Endothelial cell of umbilical vein (primary cell): ENCODE measurements at regions not wholly inside any gene's neighbourhood (a gene's known extent, or its start where the extent isn't known, plus 50 kb on each side); places are given as distances from the start of the nearest gene placed in this dataset.

Experiments
- BruUV-seq: library from RNA; stranded (reverse); fragments of 400-500 nt; replicated peaks from 2 replicates; lab custom pipeline; 2021; lab: Mats Ljungman, UMichigan
- CTCF ChIA-PET: fragments of 300-600, 350-600 bp; sonication (Branson Sonifier 250); formaldehyde crosslinking; loops from one replicate; lab custom pipeline; 2021; ENCODE audit warnings: antibody characterized with exemption, inconsistent platforms; lab: Charles Lee
- POLR2A ChIA-PET: fragments of 300-600, 350-600 bp; sonication (Branson Sonifier 250); formaldehyde crosslinking; loops from one replicate; lab custom pipeline; 2021; ENCODE audit warnings: antibody characterized with exemption, inconsistent platforms; lab: Charles Lee
- DNase-seq: peaks from one replicate; pipeline ENCODE4 v3.0.0-alpha.2; 2011; ENCODE audit warnings: low read depth, low spot score
- FAIRE-seq: peaks from 2 replicates; lab custom pipeline; 2011; peaks lifted over from hg19 to GRCh38; lab: Jason Lieb, UNC
- H2AFZ ChIP-seq: 2 replicates; pipeline ENCODE4 v1.6.0; 2012; ENCODE audit warnings: low read depth, low read length, control low read depth, inconsistent platforms
- H3K27ac ChIP-seq: 2 replicates; pipeline ENCODE4 v1.5.1; 2011; ENCODE audit warnings: low read depth, mild to moderate bottlenecking, control low read depth, low read length, moderate library complexity; ENCODE audit not compliant: insufficient read depth
- H3K27me3 ChIP-seq, 2 experiments: 2 replicates each; pipeline versions ENCODE4 v1.6.0 to v1.6.1; 2011; ENCODE audit warnings: low read length in 2 of 2, mixed read lengths in 1 of 2; ENCODE audit not compliant: control insufficient read depth in 2 of 2, insufficient read depth in 2 of 2
- H3K36me3 ChIP-seq, 2 experiments: 2 replicates in 1 of 2; 3 replicates in 1 of 2; pipeline ENCODE4 v1.5.1; 2011; ENCODE audit warnings: low read length in 2 of 2, mild to moderate bottlenecking in 1 of 2, moderate library complexity in 1 of 2; ENCODE audit not compliant: control insufficient read depth in 2 of 2, insufficient read depth in 2 of 2; ENCODE audit errors: extremely low read depth in 1 of 2
- H3K4me1 ChIP-seq: 3 replicates; pipeline ENCODE4 v1.5.1; 2011; ENCODE audit warnings: mild to moderate bottlenecking, low read length; ENCODE audit not compliant: control insufficient read depth, insufficient read depth; ENCODE audit errors: extremely low read depth
- H3K4me2 ChIP-seq: 2 replicates; pipeline ENCODE4 v1.6.1; 2011; ENCODE audit warnings: low read length, control low read depth, mixed read lengths; ENCODE audit not compliant: insufficient read depth
- H3K4me3 ChIP-seq, 3 experiments: fragments of 200-600 bp in 1 of 3; sonication (generic), shearing (Covaris generic) in 1 of 3; replicated peaks in 1 of 3; 2 replicates each; pipeline ENCODE4 v1.5.1; 2011 to 2016; ENCODE audit warnings: control low read depth in 3 of 3, low read length in 3 of 3, mild to moderate bottlenecking in 2 of 3, inconsistent platforms in 1 of 3, low read depth in 1 of 3, moderate library complexity in 1 of 3; ENCODE audit not compliant: insufficient read depth in 1 of 3
- H3K79me2 ChIP-seq: 2 replicates; pipeline ENCODE4 v1.6.0; 2012; ENCODE audit warnings: low read length, inconsistent platforms; ENCODE audit not compliant: control insufficient read depth, insufficient read depth
- H3K9ac ChIP-seq: replicated peaks from 2 replicates; pipeline ENCODE3; 2011; ENCODE audit warnings: low read length, control low read depth; ENCODE audit not compliant: insufficient read depth; ENCODE audit errors: extremely low read depth
- H3K9me1 ChIP-seq: replicated peaks from 3 replicates; pipeline ENCODE4 v1.6.0; 2011; ENCODE audit warnings: mild to moderate bottlenecking, low read length; ENCODE audit not compliant: control insufficient read depth, insufficient read depth; ENCODE audit errors: extremely low read depth
- H3K9me3 ChIP-seq: replicated peaks from 2 replicates; pipeline ENCODE4 v1.5.1; 2012; ENCODE audit warnings: low read length, inconsistent platforms; ENCODE audit not compliant: control insufficient read depth, insufficient read depth
- H4K20me1 ChIP-seq: replicated peaks from 2 replicates; pipeline ENCODE3; 2011; ENCODE audit warnings: mild to moderate bottlenecking, low read length; ENCODE audit not compliant: control insufficient read depth, insufficient read depth; ENCODE audit errors: extremely low read depth
- CTCF ChIP-seq, 2 donors: IDR thresholded peaks; 1 replicate in 1 of 2; 2 replicates in 1 of 2; pipeline ENCODE4 v1.5.1; 2011; ENCODE audit warnings: low read length in 2 of 2, mild to moderate bottlenecking in 2 of 2, moderate library complexity in 2 of 2, control low read depth in 1 of 2, inconsistent platforms in 1 of 2, low read depth in 1 of 2; ENCODE audit not compliant: insufficient read depth in 1 of 2; ENCODE audit errors: extremely low read depth in 1 of 2
- EZH2 ChIP-seq: IDR thresholded peaks from 2 replicates; pipeline ENCODE4 v1.6.1; 2012; ENCODE audit warnings: borderline replicate concordance, low read depth, mild to moderate bottlenecking, moderate library complexity, low read length, inconsistent platforms; ENCODE audit not compliant: severe bottlenecking
- FOS ChIP-seq: IDR thresholded peaks from 2 replicates; pipeline ENCODE4 v1.6.1; 2011; ENCODE audit warnings: mild to moderate bottlenecking, low read length, moderate library complexity, borderline replicate concordance; ENCODE audit not compliant: insufficient read depth
- GATA2 ChIP-seq: IDR thresholded peaks from 2 replicates; pipeline ENCODE4 v1.7.0; 2011; ENCODE audit warnings: low read depth, mild to moderate bottlenecking, moderate library complexity, mixed read lengths, low read length; ENCODE audit not compliant: insufficient read length, insufficient read depth
- JUN ChIP-seq: IDR thresholded peaks from 2 replicates; pipeline ENCODE4 v1.6.1; 2011; ENCODE audit warnings: borderline replicate concordance, low read depth; ENCODE audit not compliant: insufficient read length, insufficient read depth
- MAX ChIP-seq: IDR thresholded peaks from 2 replicates; pipeline ENCODE4 v1.6.1; 2011; ENCODE audit not compliant: insufficient read depth, insufficient read length
- MYC ChIP-seq: IDR thresholded peaks from one replicate; pipeline ENCODE4 v1.6.1; 2011; ENCODE audit warnings: mild to moderate bottlenecking, low read depth, low read length
- POLR2A ChIP-seq: IDR thresholded peaks from 2 replicates; pipeline ENCODE4 v1.6.1; 2012; ENCODE audit warnings: low read depth, mild to moderate bottlenecking, control low read depth, low read length
- POLR2AphosphoS5 ChIP-seq: IDR thresholded peaks from 2 replicates; pipeline ENCODE4 v1.6.1; 2012; ENCODE audit warnings: low read depth, mild to moderate bottlenecking, control low read depth, low read length, moderate library complexity; ENCODE audit not compliant: insufficient read depth
- dilution Hi-C: fragments of 300-500 bp; cut with MboI; formaldehyde crosslinking; loops from one replicate; pipeline ENCODE4 v1.15.0; 2019; ENCODE audit warnings: low sequenced_read_pairs; ENCODE audit not compliant: extremely low pct_ligation_motif_present
- intact Hi-C: fragments of 100-400 bp; cut with micrococcal nuclease; formaldehyde crosslinking; loops from one replicate; pipeline ENCODE4 v1.10.0; 2022

- Histone ChIP-seq H3K4me1 (peaks cover 15% of the 10 kb centered on the region), H3K27me3 (peaks cover 3 to 4% of the 10 kb centered on the region in 2 experiments), H3K9me3 (no peaks in the 10 kb centered on the region), H4K20me1 (no peaks in the 10 kb centered on the region), H3K4me2 (no peak overlapping the region), H3K36me3 (no peaks in the 10 kb centered on the region), H3K9me1 (no peaks in the 10 kb centered on the region), H3K4me3 (no peak overlapping the region), H3K9ac (no peak overlapping the region), H2AFZ (no peak overlapping the region), H3K27ac (no peak overlapping the region), H3K79me2 (no peaks in the 10 kb centered on the region)
- TF ChIP-seq GATA2 (no peak), CTCF (IDR thresholded peaks at IDR 0.05; ENCODE audit: extremely low read depth in 1 of 2, insufficient read depth in 1 of 2, low read depth in 1 of 2, low read length in 2 of 2) (no peak), EZH2 (no peak), FOS (no peak), MYC (no peak), POLR2AphosphoS5 (no peak), JUN (no peak), POLR2A (no peak), MAX (no peak)
- dilution Hi-C loops (no loop called here), intact Hi-C loops (loop anchor here (10.0 kb wide), 1 partner anchor 97 kb away; the partner anchor contains the start of gene ANO1)
- FAIRE-seq (no peak), DNase-seq (no peak)
- BruUV-seq = no TSS peak
- POLR2A ChIA-PET = no interaction called here
- CTCF ChIA-PET = interaction anchor here (1.0 to 2.3 kb wide), 3 partner anchors 14 to 59 kb away, joined by 3 to 5 read pairs (median 4); no protein-coding TSS in a partner anchor
Measured at GRCh38 chr11:69977951-69978350, 100.2 kb upstream of the ANO1 start.
